ENCODE measurements at regions not wholly inside any gene's neighbourhood (a gene's known extent, or its start where the extent isn't known, plus 50 kb on each side); places are given as distances from the start of the nearest gene placed in this dataset.
"Not testable (repeated sequence)": the region's sequence is repeated elsewhere in the genome, so short reads cannot be mapped to it uniquely, and the experiment has no call there.

GRCh38 chr5:71821029-71821428, 102.0 kb downstream of the CARTPT start:
- DNase-seq (ENCODE audit: low read depth in 4 of 4, low spot score in 1 of 4), result no peak

GRCh38 chr5:71822065-71822464, 103.0 kb downstream of the CARTPT start:
- DNase-seq (ENCODE audit: low read depth in 4 of 4, low spot score in 1 of 4), result not testable (repeated sequence)

- no peak for DNase-seq (ENCODE audit: low read depth in 4 of 4, low spot score in 1 of 4)
Observed at GRCh38 chr5:71825992-71826391, 106.9 kb downstream of the CARTPT start.

- no peak for DNase-seq (ENCODE audit: low read depth in 4 of 4, low spot score in 1 of 4)
Observed at GRCh38 chr5:71828291-71829040, 109.4 kb downstream of the CARTPT start.

- no peak for DNase-seq (ENCODE audit: low read depth in 4 of 4, low spot score in 1 of 4)
Observed at GRCh38 chr5:71829206-71829605, 110.1 kb downstream of the CARTPT start.

GRCh38 chr5:71830681-71831539, 111.8 kb downstream of the CARTPT start:
- DNase-seq (ENCODE audit: low read depth in 4 of 4, low spot score in 1 of 4), result no peak

- no peak for DNase-seq (ENCODE audit: low read depth in 4 of 4, low spot score in 1 of 4)
Observed at GRCh38 chr5:71832812-71833715, 114.0 kb downstream of the CARTPT start.

- no peak for DNase-seq (ENCODE audit: low read depth in 4 of 4, low spot score in 1 of 4)
Observed at GRCh38 chr5:71834601-71835000, 115.5 kb downstream of the CARTPT start.

GRCh38 chr5:71836084-71836483, 117.0 kb downstream of the CARTPT start:
- no peak for DNase-seq (ENCODE audit: low read depth in 4 of 4, low spot score in 1 of 4)

GRCh38 chr5:71836559-71837112, 117.6 kb downstream of the CARTPT start:
- no peak for DNase-seq (ENCODE audit: low read depth in 4 of 4, low spot score in 1 of 4)

GRCh38 chr5:71838286-71838685, 119.2 kb downstream of the CARTPT start:
- DNase-seq (ENCODE audit: low read depth in 4 of 4, low spot score in 1 of 4), result no peak

- DNase-seq (ENCODE audit: low read depth in 4 of 4, low spot score in 1 of 4), result no peak
Observed at GRCh38 chr5:71839096-71839884, 120.2 kb downstream of the CARTPT start.

- no peak for DNase-seq (ENCODE audit: low read depth in 4 of 4, low spot score in 1 of 4)
Observed at GRCh38 chr5:71841107-71841506, 122.0 kb downstream of the CARTPT start.

- no peak for DNase-seq (ENCODE audit: low read depth in 4 of 4, low spot score in 1 of 4)
Observed at GRCh38 chr5:71843111-71843510, 124.0 kb downstream of the CARTPT start.

- no peak for DNase-seq (ENCODE audit: low read depth in 4 of 4, low spot score in 1 of 4)
Observed at GRCh38 chr5:71844862-71845261, 125.8 kb downstream of the CARTPT start.

GRCh38 chr5:71859515-71859914, 140.4 kb downstream of the CARTPT start:
- DNase-seq (ENCODE audit: low read depth in 4 of 4, low spot score in 1 of 4), result no peak

GRCh38 chr5:71860048-71860447, 141.0 kb downstream of the CARTPT start:
- DNase-seq (ENCODE audit: low read depth in 4 of 4, low spot score in 1 of 4), result no peak

GRCh38 chr5:71861682-71862081, 142.6 kb downstream of the CARTPT start:
- DNase-seq (ENCODE audit: low read depth in 4 of 4, low spot score in 1 of 4), result no peak

GRCh38 chr5:71862087-71862486, 143.0 kb downstream of the CARTPT start:
- DNase-seq (ENCODE audit: low read depth in 4 of 4, low spot score in 1 of 4), result no peak

- no peak for DNase-seq (ENCODE audit: low read depth in 4 of 4, low spot score in 1 of 4)
Observed at GRCh38 chr5:71862507-71863060, 143.5 kb downstream of the CARTPT start.
